ENCODE measurements at regions not wholly inside any gene's neighbourhood (a gene's known extent, or its start where the extent isn't known, plus 50 kb on each side); places are given as distances from the start of the nearest gene placed in this dataset.

GRCh38 chr4:185987961-185988627, 80.9 kb upstream of the TLR3 start:
- DNase-seq (ENCODE audit: low read depth in 2 of 2): peak; percentile 12

GRCh38 chr4:185991770-185992169, 77.2 kb upstream of the TLR3 start:
- no peak for DNase-seq (ENCODE audit: low read depth in 2 of 2)

- no peak for DNase-seq (ENCODE audit: low read depth in 2 of 2)
Observed at GRCh38 chr4:185992585-185992984, 76.4 kb upstream of the TLR3 start.

DNA sequence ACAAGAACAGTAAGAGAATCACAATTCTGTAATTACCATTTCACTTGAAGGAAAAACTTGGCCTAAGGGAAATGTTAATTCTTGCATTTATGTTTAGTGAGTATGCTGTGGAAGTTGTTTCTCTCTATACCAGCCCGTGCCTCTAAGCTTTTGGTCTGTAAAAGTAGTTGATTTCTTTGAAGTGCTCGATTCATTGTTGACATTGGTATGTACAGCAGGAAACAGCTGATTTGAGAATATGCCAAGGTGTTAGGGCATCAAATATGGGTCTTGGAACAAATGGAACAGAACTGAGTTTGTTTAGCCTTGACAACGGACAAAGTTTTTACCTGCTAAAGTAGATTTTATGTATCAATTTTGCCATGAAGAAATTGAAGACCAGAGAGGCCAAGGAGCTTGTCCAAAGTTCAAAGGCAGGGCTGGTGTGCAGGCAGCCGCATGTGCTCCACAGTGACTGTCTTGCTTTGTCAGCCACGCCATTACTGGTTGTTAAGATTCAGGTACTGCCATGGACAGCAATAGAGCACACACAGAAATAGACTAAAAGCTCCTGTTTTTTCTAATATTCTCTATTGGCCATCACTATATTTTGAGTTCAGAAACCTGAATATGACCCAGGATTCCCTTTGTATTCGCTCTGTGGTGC, 75.5 kb upstream of the TLR3 start:
- DNase-seq (ENCODE audit: low read depth in 2 of 2): no peak

DNA sequence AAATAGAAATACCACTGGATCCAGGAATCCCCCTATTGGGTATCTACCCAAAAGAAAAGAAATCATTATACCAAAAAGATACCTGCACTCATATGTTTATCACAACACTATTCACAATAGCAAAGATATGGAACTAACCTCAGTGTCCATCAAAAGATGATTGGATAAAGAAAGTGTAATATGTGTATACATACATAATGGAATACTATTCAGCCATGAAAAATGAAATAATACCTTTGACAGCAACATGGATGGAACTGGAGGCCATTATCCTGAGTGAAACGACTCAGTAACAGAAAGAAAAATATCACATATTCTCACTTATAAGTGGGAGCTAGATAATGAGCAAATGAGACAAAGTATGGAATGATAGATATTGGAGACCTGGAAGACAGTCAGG, 74.2 kb upstream of the TLR3 start:
- DNase-seq (ENCODE audit: low read depth in 2 of 2): no peak

DNA sequence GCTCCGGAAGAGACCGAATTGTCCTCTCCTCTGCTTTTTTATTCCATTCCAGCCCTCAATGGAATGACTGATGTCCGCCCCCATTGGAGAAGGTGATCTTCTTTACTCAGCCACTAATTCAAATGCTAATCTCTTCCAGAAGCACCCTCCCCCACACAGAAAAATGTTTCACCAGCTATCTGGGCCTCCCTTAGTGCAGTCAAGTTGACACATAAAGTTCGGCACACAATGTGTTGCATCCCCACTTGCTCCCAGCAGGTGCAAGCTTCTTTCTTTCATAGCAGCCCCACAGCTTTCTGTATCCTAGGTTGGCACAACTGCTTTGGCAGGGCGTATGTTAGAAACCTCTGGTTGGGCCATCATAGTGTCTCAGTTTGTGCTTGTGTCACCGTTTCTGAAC, 73.3 kb upstream of the TLR3 start:
- DNase-seq (ENCODE audit: low read depth in 2 of 2): no peak

- DNase-seq (ENCODE audit: low read depth in 2 of 2): no peak
Observed at GRCh38 chr4:185997296-185997695, 71.7 kb upstream of the TLR3 start.

- no peak for DNase-seq (ENCODE audit: low read depth in 2 of 2)
Observed at GRCh38 chr4:185998791-185999190, 70.2 kb upstream of the TLR3 start.

DNA sequence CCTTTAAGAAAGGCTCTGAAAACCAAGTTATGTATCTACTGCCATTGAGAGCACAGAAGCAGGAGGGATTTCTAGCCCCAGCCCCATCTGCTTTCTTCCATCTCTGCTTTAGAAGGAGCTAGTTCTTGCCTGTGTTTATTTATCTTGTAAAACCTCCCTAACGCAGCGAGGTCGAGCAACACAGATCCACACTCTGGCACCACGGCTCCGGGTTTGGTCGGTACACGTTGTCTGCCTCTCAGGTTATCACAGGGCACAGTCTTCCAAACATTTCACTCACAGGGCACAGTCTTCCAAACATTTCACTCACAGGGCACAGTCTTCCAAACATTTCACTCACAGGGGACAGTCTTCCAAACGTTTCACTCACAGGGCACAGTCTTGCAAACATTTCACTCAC, 69.7 kb upstream of the TLR3 start:
- no peak for DNase-seq (ENCODE audit: low read depth in 2 of 2)

- DNase-seq (ENCODE audit: low read depth in 2 of 2): no peak
Observed at GRCh38 chr4:186002853-186003252, 66.1 kb upstream of the TLR3 start.

- DNase-seq (ENCODE audit: low read depth in 2 of 2): no peak
Observed at GRCh38 chr4:186003746-186004145, 65.2 kb upstream of the TLR3 start.

DNA sequence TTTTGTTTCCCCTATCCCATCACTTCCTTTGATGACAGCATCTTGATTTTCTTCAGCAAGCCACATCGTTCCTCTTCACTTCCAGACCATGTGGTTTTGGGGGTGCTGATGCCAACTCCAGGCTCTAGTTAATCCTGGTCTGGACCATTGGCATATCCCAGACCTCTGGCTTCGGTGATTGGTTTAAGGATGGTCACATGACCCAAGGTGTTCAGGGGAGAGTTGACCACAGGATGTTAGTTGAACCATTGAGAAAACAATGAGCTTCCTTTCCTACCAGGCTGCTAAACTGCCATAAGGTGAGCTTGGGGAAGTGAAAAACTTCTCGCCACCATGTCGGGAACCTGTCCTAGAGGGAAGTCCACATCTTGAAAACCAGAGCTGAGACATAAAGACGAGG, 60.9 kb upstream of the TLR3 start:
- no peak for DNase-seq (ENCODE audit: low read depth in 2 of 2)

GRCh38 chr4:186009976-186010375, 59.0 kb upstream of the TLR3 start:
- no peak for DNase-seq (ENCODE audit: low read depth in 2 of 2)

- DNase-seq (ENCODE audit: low read depth in 2 of 2): no peak
Observed at GRCh38 chr4:186010821-186011220, 58.1 kb upstream of the TLR3 start.

GRCh38 chr4:186012071-186012470, 56.9 kb upstream of the TLR3 start:
- no peak for DNase-seq (ENCODE audit: low read depth in 2 of 2)

GRCh38 chr4:186013419-186014186, 55.4 kb upstream of the TLR3 start:
- DNase-seq (ENCODE audit: low read depth in 2 of 2): no peak

GRCh38 chr4:186015212-186015817, 53.6 kb upstream of the TLR3 start:
- no peak for DNase-seq (ENCODE audit: low read depth in 2 of 2)

DNA sequence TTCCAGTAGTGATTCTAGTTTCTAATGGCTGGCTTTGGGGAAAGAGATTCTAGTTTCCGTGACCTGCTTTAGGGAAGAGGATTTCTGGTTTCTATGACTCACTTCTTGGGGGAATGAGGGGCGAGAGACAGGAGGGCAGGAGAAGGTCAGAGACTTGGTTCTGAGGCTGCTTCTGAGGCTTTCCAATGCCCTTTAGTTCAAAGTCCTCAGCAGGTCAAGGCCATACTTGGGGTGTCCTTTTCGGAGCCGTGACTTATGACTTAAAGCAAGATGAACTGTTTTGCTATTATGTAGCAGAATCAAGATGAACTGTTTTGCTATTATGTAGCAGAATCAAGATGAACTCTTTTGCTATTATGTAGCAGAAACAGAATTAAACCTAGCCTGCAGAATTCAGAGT, 52.2 kb upstream of the TLR3 start:
- DNase-seq (ENCODE audit: low read depth in 2 of 2): no peak

DNA sequence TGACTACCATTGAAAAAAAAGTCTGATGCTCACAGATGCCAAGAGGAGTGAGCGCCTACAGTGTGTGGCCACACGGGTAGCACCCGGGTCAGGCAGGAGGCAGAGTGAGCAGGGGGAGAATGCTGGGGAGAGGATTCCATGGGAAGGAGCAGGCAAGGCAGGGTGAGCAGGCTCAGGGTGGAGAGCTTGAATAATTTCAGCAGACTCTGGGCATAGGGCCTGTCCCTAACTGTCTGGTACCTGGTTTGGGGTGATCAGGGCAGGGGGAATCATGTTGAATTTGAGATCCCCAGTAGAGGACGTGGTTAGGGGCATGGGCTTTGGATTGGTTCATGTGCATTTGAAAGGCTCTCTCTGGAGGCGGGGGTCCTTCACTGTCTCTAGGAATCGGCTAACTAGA, 51.2 kb upstream of the TLR3 start:
- no peak for DNase-seq (ENCODE audit: low read depth in 2 of 2)

GRCh38 chr4:186018261-186018660, 50.7 kb upstream of the TLR3 start:
- DNase-seq (ENCODE audit: low read depth in 2 of 2): no peak

DNA sequence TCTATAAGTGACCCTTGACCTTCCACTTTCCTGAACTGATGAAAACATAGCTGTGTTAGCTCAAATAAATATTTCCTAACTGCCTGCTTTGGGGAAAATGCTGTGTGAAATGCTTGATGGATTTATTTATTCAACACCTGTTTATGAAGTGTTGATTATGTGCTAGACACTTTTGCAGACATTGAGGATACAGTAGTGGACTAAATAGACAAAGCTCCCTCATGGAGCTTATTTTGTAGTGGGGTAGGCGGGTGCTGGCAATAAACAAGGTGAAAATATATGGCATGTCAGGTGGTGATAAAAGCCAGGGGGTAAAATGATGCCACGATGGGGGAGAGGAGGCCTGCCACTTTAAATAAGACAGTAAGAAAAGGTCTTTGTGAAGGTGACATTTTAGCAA, 50.2 kb upstream of the TLR3 start:
- DNase-seq (ENCODE audit: low read depth in 2 of 2): no peak
